Activated CD4-positive, alpha-beta T cell treated with anti-CD3 and anti-CD28 coated beads, Interleukin-2, Interleukin-4, amounts not matched to agents 100 ng/mL and 50 ng/mL, durations not matched to agents 16 hours and 8 hours (primary cell): ENCODE measurements at regions not wholly inside any gene's neighbourhood (a gene's known extent, or its start where the extent isn't known, plus 50 kb on each side); places are given as distances from the start of the nearest gene placed in this dataset.
"Not testable (repeated sequence)": the region's sequence is repeated elsewhere in the genome, so short reads cannot be mapped to it uniquely, and the experiment has no call there.

Experiments
- DNase-seq: peaks from one replicate; pipeline ENCODE4 v3.0.0-alpha.2; 2020; ENCODE audit warnings: low spot score

DNA sequence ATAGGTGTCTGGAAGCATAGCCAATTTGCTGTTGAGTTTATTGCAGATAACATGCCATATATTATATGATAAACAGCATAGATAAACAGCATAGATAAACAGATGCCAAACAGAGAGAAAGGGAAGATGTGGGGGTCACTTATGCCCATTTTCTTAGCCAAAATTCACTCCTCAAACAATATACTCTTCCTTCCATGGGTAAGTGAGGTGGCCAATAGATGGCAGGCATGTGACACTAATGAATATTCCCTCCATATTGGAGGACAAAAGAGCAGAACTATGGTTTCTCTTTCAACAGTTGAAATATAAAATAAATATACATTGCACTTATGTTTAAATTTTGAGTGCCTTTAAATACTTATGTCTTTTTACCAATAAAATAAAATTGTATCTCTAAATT, 1212.8 kb downstream of the REEP3 start:
- DNase-seq = no peak

DNA sequence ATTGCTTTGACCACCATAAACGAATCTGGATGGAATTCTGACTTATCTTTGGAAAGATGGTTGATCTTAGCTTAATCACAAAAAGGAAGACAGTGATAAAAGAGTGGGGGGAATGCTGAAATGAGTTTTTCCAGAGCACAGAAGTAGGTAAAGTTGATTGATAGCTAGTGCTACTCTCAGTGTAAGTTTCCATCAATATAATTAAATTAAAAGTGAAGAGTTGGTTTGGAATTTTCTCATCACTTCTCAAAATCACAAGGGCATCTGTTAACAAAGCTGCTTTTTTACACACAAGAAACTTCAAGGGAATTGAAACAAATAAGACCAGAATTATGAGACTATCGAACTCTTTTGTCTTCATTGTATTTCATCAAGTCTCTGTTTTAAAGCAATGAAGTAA, 1217.3 kb downstream of the REEP3 start:
- no peak for DNase-seq

DNA sequence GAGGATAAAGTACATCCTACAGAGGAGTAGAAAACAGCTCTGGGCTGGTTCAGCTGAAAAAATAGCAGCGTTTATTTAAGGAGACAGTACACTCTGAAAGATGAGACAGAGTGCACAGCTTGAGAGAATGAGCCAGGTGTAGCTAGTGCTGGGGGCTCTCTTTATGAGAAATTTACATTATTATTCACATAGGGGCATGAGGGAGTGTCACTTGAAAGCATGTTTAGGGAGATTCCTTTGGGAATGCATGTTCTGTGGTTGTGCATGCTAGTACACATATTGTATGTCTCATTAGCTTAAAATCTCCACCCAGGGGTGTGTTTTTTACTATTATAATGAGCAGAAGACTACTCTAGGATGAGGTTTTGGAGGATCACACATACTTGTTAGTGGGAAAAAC, 1224.4 kb downstream of the REEP3 start:
- DNase-seq = no peak

DNA sequence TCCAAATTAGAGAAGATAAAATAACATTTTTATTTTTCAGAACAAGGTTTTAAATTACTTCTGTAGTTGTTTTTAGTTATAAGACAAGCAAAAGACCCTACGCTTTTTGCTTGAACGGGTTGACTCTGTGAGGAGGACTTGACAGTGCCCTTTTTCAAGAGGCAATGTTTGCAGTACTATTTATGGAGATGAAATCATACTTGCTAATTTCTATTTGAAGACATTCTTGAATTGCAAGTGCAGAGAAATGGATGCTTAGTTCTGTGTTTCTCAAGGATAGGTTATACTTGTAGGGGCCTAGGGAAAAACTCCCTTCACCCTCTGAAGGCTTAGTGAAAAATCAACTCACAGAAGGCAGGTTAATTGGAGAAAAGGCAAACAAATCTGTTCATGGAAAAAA, 1229.5 kb downstream of the REEP3 start:
- no peak for DNase-seq

DNA sequence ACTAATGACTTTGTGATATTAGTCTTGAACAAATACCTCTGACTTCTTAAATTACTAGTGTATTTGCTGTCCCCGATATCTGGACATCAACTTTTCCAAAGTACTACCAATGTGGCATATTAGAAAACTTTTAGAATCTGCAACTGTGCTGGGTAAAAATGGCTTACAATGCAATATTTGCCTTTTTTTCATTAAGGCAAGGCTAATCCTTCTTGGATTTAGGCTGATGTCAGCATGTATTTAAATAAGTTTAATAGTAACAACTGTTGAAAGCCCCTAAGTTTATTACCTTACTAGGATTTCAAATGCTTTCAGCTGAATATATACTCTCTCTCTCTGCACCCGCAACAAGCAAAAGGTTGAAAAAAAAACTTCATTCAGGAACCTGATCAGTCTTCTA, 1232.3 kb downstream of the REEP3 start:
- no peak for DNase-seq

DNA sequence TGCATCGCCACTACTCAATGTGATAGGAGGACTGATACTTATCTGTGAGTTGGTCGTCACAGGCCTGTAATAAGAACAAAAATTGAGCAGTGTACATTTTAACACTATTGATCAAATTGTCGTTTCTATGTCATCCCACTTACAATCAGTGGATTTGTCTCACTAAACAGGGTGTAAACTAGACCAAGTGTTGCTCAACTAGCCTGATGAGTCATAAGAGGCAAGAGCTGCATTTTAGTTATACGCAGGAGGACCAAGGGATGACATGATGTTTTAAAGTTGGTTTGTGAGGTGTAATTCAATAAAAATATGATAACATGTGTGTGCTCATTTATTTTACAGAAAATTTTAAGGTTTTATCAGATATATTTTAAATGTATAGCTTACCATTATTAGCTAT, 1239.2 kb downstream of the REEP3 start:
- no peak for DNase-seq

DNA sequence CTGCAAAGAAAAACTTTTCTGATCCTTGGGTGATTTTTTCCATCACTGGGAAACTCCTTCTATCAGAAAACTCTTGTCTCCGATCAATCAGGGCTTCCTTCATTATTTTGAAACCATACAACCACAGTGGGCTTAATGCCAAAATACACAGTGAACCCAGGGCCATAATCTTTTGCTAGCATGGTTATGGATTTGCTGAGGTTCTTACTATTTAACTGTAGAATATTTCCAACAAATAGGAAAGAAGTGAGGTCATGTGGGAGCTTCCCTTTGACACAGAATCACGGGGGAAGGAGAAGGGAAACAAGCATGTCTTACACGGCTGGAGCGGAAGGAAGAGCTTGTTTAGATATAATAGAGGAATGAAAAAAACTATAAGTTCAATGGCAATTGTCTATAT, 1241.7 kb downstream of the REEP3 start:
- no peak for DNase-seq

DNA sequence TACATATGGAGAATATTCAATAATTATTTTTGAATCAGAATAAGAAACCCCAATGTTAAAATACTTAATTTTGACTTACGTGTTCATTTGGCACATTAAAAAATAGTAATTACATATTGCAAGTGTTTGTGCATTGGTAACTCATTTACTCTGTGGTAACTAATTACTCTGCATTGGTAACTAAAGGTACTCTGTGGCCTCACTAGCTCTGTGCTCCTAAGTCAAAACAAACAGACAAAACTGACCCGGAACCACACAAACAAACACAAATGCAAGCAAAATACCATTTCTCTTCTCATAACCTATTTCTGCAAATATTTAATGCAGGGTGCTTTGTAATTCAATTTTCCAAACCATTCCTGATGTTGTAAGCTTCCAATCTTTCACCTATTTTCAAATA, 1244.3 kb downstream of the REEP3 start:
- no peak for DNase-seq

DNA sequence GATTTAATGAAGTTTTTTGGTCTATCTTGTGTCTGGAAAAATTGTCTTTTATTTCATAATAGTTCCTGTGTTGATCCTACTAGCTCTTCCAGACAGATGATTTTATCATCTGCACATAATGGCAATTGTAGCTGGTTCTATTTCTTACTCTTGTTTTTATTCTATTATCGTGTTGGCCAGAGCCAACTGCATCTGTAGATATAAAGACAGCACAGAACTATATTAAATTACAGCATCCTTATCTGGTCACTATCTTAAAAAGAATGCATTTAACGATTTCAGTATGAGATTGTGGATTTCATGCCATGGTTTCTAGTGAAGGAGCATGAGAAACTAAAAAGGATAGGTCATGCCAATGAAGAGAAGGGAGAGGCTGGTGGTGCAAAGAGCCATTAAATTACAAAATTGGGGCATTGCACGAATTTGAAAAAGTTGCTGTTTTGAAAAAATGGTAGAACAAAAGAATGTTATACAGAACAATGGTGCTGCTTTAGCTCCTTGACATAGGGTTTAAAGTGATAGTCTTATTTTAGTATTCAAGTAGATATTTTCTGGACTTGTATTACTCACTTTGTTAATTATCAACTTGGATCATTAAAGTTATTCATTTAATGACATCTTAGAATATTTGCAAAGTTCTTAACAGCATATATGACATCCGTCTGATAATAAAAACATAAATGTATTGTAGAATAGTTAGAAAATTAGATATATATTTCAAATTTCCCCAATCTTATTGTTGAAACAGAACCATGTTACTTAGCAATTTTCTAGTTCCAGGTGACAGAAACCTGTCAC, 1250.3 kb downstream of the REEP3 start:
- DNase-seq = no peak

DNA sequence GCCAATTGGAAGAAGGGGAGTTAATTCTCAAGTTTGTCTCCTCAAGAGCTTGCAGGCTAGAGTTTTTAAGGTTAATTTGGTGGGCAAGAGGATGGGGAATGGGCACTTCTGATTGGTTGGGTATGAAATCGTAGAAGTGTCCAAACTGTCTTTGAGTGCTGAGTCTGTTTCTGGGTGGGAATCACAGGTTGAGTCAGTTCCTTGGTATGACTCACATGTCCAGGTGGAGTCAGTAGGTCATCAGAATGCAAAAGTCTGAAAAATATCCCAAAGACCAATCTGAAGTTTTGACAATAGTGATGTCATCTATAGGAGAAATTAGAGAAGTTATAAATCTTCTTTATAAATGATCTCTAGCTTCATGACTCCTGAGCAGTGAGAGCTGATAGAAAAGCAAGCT, 1252.2 kb downstream of the REEP3 start:
- no peak for DNase-seq

DNA sequence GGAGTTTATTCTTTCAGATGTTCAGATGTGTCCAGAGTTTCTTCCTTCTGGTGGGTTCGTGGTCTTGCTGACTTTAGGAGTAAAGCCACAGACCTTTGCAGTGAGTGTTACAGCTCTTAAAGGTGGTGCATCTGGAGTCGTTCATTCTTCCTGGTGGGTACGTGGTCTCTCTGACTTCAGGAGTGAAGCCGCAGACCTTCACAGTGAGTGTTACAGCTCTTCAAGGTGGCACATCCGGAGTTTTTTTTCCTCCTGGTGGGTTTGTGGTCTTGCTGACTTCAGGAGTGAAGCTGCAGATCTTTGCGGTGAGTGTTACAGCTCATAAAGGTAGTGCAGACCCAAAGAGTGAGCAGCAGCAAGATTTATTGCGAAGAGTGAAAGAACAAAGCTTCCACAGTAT, 1263.2 kb downstream of the REEP3 start:
- not testable (repeated sequence) for DNase-seq

DNA sequence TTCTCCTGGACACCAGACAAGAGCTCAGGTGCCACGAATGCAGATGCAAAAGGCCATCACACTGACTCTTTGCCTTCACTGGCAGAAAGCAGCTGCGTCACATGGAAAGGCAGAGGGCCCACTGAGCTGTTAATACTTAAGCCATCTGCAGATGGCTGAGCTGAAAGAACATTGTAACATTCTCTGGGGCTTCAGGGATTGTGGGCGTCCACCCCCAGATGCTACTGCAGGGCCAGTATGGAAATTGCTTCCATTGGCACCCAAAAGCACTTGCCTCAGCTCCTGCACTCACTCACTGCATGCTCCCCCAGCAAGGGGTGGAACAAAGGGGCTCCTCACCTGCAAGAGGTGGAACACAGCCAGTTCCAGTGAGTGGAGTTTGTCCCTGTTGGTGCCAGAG, 1264.6 kb downstream of the REEP3 start:
- DNase-seq = no peak

DNA sequence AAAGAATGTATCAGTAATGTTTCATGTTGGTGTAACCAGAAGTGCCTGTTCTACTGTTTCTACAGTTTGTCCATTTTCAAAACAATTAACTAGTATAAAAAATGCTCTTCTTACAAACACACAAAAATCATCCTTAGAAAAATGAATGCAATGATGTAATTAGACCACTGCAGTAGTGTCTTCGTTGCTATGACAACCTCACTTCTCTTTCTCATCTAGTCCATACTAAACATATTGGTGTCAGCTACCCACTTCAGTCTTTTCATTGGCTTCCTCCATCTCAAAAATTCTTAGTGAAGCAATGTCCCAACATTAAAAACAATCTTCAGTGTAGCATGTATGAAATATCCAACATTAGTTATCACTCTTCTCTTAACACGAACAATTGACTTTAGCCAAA, 1265.8 kb downstream of the REEP3 start:
- no peak for DNase-seq

DNA sequence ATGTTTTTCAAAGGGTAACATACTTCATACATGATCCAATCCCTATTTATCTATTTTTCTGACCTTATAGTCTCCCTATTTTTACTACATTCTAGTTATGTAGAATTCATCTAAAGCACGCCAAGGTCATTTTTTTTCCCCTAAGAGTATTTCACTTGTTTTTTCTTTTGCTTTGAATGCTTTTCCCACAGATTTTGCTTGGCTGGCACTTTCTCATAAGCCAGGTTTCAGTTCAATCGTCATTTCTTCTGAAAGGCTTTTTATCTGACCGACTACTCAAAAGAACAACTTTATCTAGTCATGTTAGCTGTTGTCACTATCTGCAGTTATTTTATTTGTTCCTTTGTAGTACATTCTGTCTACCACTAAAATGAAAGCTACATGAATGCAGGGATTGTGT, 1274.6 kb downstream of the REEP3 start:
- no peak for DNase-seq

DNA sequence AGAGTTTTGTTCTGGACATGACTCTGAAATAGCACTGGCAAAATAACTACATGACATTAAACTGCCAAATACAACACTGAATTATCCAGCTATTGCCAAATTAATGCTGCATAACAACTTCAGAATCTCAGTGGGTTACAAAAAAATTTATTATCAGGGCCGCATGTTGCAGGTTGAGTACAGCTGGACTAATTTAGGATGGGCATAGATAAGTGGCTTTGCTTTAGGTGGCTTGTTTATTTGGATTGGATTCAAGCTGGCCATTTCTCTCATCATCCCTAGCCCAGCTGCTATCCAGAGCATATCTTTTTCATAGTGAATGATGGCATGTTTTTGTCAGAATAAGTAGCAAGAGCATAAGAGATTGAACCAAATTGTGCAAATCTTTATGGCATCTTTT, 1277.1 kb downstream of the REEP3 start:
- DNase-seq = no peak

DNA sequence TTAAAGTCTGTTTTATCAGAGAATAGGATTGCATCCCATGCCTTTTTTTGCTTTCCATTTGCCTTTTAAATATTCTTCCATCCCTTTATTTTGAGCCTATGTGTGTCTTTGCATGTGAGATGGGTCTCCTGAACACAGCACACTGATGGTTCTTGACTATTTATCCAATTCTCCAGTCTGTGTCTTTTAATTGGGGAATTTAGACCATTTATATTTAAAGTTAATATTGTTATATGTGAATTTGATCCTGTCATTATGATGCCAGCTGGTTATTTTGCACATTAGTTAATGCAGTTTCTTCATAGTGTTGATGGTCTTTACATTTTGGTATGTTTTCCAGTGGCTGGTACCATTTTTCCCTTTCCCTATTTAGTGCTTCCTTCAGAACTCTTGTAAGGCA, 1287.0 kb downstream of the REEP3 start:
- not testable (repeated sequence) for DNase-seq

DNA sequence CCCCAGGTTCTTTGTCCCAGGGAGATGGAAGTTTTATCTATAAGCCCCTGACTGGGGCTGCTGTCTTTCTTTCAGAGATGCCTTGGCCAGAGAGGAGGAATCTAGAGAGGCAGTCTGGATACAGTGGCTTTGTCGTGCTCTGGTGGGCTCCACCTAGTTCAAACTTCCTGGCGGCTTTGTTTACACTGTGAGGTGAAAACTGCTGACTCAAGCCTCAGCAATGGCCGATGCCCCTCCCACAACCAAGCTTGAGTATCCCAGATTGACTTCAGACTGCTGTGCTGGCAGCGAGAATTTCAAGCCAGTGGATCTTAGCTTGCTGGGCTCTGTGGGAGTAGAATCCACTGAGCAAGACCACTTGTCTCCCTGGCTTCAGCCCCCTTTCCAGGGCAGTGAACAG, 1288.8 kb downstream of the REEP3 start:
- not testable (repeated sequence) for DNase-seq

DNA sequence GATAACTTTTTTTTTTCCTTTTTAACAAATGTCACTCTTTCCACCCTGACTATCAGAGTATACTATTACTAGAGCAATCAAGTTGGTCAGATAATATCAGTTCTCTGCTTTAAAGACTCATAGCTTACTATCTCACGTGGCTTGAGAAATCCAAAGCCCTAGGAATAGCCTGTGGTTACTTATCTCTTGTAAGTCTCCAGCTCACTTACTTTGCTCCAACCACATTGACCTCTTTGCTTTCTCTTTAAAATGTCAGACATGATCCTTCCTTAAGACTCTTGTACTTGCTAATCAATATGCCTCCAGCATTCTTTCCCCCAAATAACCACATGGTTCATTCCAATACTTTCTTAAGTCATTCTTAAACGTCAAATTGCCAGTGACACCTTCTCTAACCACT, 1292.2 kb downstream of the REEP3 start:
- no peak for DNase-seq

DNA sequence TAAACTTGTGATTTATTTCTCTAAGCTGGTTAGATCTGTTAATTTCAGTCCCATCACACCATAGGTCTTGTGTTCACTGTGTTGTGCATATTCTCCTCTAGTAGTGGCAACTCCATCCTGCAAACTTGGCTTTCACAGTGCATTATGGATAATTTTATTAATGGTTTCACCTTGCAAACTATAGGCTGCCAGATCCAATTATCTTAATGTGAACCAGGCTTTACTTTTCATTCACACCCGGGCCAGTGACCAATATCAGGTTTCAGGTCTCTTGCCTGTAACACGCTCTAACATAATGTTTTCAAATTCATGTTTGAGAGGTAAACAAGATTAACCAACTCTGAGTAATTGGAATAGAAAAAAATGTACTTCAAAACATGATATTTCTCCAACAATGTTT, 1293.0 kb downstream of the REEP3 start:
- no peak for DNase-seq

DNA sequence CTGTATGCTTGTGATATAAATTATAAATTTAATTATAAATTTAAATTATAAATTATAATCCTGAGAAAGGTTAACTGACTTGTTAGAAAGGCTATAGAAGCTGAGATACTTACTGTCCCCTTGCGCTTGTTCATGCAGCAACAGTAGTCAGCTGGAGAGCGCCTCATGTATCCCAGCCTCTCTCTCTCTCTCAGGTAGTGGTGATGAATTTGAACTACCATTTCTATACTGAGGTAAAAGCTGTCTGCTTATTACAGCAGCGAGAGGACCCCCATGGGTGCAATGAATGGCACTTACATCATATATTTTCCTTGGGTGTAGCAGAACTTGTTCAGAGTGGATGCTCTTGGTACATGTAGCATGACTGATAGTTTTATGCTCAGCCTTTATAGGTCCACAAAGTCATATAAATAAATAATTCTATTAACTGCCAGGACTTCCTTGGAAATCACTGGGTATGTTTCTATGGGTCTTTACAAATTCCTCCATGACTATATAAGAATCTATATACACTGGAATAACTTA, 1308.7 kb downstream of the REEP3 start:
- DNase-seq = no peak

DNA sequence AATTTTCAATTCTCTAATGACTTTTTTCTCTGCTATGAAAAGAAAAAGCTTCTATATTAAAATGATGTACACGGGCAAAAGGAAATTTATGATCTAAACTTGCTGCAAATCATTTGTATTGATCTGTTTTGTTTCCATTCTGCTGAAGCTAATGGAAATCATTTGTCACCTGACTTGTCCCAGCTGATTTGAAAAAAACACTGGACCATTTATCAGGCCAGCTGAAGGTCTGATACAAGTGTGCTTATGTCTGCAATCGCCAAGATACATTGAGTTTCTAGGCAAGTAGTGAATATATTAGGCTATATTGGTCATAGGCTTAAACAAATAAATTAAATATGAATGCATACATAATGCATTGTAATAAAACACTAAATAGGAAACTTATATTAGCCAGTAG, 1309.7 kb downstream of the REEP3 start:
- no peak for DNase-seq

DNA sequence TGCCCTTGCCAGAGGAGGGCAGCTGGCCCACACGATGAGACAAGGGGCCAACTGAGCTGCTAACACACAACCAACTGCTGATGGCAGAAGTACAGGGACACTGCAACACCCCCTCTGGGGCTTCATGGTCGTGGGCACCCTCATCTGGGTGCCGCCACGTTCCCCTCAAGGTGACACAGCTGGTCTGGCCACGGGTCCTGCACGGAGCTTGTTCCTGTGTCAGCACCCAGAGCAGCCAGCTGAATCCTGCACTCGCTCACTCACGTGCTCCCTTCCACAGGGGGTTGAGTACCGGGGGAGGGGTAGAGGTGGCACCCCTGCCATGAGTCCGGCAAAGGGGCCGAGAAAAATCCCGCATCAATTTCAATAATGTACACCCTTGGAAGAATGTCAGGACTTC, 1319.1 kb downstream of the REEP3 start:
- no peak for DNase-seq

DNA sequence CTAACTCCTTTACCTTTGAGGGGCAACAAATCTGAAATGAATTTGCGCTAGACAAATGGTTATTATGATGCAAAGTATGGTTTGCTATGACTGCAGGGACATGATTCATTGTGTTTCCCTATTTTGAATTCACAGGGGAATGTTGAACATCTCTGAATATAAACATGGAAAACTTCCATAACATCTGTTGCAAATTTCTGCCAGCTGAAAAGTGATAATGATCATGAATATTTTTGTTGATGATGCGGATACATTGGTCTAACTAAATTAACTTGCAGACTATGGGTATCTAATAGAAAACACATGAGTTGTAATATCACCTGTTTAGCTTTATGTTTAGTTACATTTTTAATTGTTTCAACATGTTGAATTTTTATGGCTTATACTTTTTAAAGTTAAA, 1325.5 kb downstream of the REEP3 start:
- DNase-seq = no peak

DNA sequence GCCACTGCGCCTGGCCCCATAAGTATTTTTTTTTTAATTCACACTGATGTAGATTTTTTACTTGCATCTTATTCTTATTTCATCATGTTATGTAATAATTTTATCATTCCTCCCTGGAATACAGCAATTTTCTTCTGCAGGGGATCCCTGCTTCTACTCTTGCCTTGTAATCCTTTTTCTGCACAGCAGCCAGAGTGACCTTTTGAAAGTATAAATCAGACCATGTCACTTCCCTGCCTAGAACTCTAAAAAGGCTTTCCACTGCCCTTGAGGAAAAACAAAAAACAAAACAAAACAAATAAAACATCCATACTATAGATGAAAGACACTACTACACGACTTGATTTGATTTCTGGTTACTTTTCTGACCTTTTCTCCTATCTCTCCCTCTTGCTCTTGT, 1334.7 kb downstream of the REEP3 start:
- DNase-seq = no peak
